HepG2 (cell line): ENCODE measurements at regions not wholly inside any gene's neighbourhood (a gene's known extent, or its start where the extent isn't known, plus 50 kb on each side); places are given as distances from the start of the nearest gene placed in this dataset.
A peak's percentile ranks its signal among the peaks of the same experiment; 100 is the strongest.

Source experiments
- ARID5B ChIP-seq: IDR thresholded peaks from 2 replicates; pipeline ENCODE4 v1.4.0; 2020; ENCODE audit warnings: mild to moderate bottlenecking, missing genetic modification reagents
- ATF2 ChIP-seq: sonication (generic); formaldehyde crosslinking; IDR thresholded peaks from 2 replicates; pipeline ENCODE4 v1.4.0; 2020; ENCODE audit warnings: missing genetic modification reagents
- CCDC6 ChIP-seq: sonication (generic); formaldehyde crosslinking; IDR thresholded peaks from 2 replicates; pipeline ENCODE4 v1.8.1; 2022; ENCODE audit warnings: mild to moderate bottlenecking, missing genetic modification reagents, moderate library complexity
- CEBPB ChIP-seq: IDR thresholded peaks from 2 replicates; pipeline ENCODE4 v1.6.1; 2011; ENCODE audit warnings: low read depth, low read length, improper control_type of control experiment, borderline replicate concordance
- FOXK1 ChIP-seq: sonication (generic); formaldehyde crosslinking; IDR thresholded peaks from 2 replicates; pipeline ENCODE4 v1.4.0; 2020; ENCODE audit warnings: low read depth, missing genetic modification reagents, borderline replicate concordance
- HNF1A ChIP-seq, 2 experiments: sonication (generic) in 1 of 2; formaldehyde crosslinking in 1 of 2; IDR thresholded peaks; 2 replicates each; pipeline versions ENCODE4 v1.4.0 to v1.6.1; 2016 to 2020; ENCODE audit warnings: borderline replicate concordance in 1 of 2, low read depth in 1 of 2, mild to moderate bottlenecking in 1 of 2, missing genetic modification reagents in 1 of 2
- KAT8 ChIP-seq: IDR thresholded peaks from 2 replicates; pipeline ENCODE4 v1.6.1; 2016; ENCODE audit warnings: missing genetic modification reagents, missing compliant biosample characterization
- SRF ChIP-seq: IDR thresholded peaks from 2 replicates; pipeline ENCODE4 v1.6.1; 2011; ENCODE audit warnings: mild to moderate bottlenecking, low read depth, low read length, moderate library complexity
- SSRP1 ChIP-seq: IDR thresholded peaks from 2 replicates; pipeline ENCODE4 v1.6.1; 2016; ENCODE audit warnings: control low read depth
- TCF7 ChIP-seq: sonication (generic); IDR thresholded peaks from 2 replicates; pipeline ENCODE4 v1.6.1; 2016; ENCODE audit warnings: antibody characterized with exemption, low read depth
- ZNF234 ChIP-seq: sonication (generic); formaldehyde crosslinking; conservative IDR thresholded peaks from 2 replicates; pipeline ENCODE4 v1.5.1; 2020; ENCODE audit warnings: mild to moderate bottlenecking, missing genetic modification reagents
- ZNF414 ChIP-seq: sonication (generic); formaldehyde crosslinking; IDR thresholded peaks from 2 replicates; pipeline ENCODE4 v1.5.0; 2020; ENCODE audit warnings: missing genetic modification reagents
- ZNF484 ChIP-seq: sonication (generic); formaldehyde crosslinking; IDR thresholded peaks from 2 replicates; pipeline ENCODE4 v1.5.1; 2020; ENCODE audit warnings: mild to moderate bottlenecking, low read depth, missing genetic modification reagents, borderline replicate concordance
- ZNF574 ChIP-seq: sonication (generic); formaldehyde crosslinking; IDR thresholded peaks from 2 replicates; pipeline ENCODE4 v1.4.0; 2020; ENCODE audit warnings: missing genetic modification reagents

GRCh38 chr1:245060684-245061374, 94.0 kb upstream of the KIF26B start (continued):
- TF ChIP-seq ZNF484 (CRISPR knock-in tag), result no peak
- TF ChIP-seq CCDC6 (CRISPR knock-in tag), result no peak
- TF ChIP-seq TCF7, result peak; percentile 62
- TF ChIP-seq ZNF414 (CRISPR knock-in tag), result 0 out of 2 replicates have a peak, but pooled peaks have one; percentile 24
- peak; percentile 44; the same call in 1 of the 2 replicates for TF ChIP-seq SRF
- TF ChIP-seq CEBPB, result peak; percentile 89
- peak; percentile 92 for TF ChIP-seq ARID5B
- peak; percentile 69; the same call in 1 of the 2 replicates for TF ChIP-seq SSRP1 (CRISPR knock-in tag)
- no peak; the same call in 1 of the 2 replicates for TF ChIP-seq HNF1A (IDR thresholded peaks at IDR 0.05; ENCODE audit: low read depth)
- peak; percentile 52; the same call in 1 of the 2 replicates for TF ChIP-seq HNF1A (CRISPR knock-in tag; IDR thresholded peaks at IDR 0.05; ENCODE audit: borderline replicate concordance)
- peak; percentile 51; the same call in 1 of the 2 replicates for TF ChIP-seq ATF2
- peak; percentile 81; the same call in 1 of the 2 replicates for TF ChIP-seq FOXK1 (CRISPR knock-in tag)
- TF ChIP-seq KAT8 (CRISPR knock-in tag), result 0 out of 2 replicates have a peak, but pooled peaks have one; percentile 30
- no peak for TF ChIP-seq ZNF234
- peak; percentile 68; the same call in 1 of the 2 replicates for TF ChIP-seq ZNF574 (CRISPR knock-in tag)
